ENCODE measurements at regions not wholly inside any gene's neighbourhood (a gene's known extent, or its start where the extent isn't known, plus 50 kb on each side); places are given as distances from the start of the nearest gene placed in this dataset.

GRCh38 chr2:67050622-67051021 lies 346.5 kb upstream of the ETAA1 start:
- peak; percentile 14 for DNase-seq (ENCODE audit: low read depth)
- H3K4me3 ChIP-seq (ENCODE audit: low read depth, low read length) = no peak overlapping the region
- TF ChIP-seq, protein P1, sequence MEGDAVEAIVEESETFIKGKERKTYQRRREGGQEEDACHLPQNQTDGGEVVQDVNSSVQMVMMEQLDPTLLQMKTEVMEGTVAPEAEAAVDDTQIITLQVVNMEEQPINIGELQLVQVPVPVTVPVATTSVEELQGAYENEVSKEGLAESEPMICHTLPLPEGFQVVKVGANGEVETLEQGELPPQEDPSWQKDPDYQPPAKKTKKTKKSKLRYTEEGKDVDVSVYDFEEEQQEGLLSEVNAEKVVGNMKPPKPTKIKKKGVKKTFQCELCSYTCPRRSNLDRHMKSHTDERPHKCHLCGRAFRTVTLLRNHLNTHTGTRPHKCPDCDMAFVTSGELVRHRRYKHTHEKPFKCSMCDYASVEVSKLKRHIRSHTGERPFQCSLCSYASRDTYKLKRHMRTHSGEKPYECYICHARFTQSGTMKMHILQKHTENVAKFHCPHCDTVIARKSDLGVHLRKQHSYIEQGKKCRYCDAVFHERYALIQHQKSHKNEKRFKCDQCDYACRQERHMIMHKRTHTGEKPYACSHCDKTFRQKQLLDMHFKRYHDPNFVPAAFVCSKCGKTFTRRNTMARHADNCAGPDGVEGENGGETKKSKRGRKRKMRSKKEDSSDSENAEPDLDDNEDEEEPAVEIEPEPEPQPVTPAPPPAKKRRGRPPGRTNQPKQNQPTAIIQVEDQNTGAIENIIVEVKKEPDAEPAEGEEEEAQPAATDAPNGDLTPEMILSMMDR (IDR thresholded peaks at IDR 0.05; ENCODE audit: insufficient read depth, low read length) = no peak

- no peak for DNase-seq (ENCODE audit: low read depth)
- TF ChIP-seq, protein P1 (IDR thresholded peaks at IDR 0.05; ENCODE audit: insufficient read depth, low read length) = no peak
Observed at GRCh38 chr2:67054728-67055127, 342.4 kb upstream of the ETAA1 start.

DNA sequence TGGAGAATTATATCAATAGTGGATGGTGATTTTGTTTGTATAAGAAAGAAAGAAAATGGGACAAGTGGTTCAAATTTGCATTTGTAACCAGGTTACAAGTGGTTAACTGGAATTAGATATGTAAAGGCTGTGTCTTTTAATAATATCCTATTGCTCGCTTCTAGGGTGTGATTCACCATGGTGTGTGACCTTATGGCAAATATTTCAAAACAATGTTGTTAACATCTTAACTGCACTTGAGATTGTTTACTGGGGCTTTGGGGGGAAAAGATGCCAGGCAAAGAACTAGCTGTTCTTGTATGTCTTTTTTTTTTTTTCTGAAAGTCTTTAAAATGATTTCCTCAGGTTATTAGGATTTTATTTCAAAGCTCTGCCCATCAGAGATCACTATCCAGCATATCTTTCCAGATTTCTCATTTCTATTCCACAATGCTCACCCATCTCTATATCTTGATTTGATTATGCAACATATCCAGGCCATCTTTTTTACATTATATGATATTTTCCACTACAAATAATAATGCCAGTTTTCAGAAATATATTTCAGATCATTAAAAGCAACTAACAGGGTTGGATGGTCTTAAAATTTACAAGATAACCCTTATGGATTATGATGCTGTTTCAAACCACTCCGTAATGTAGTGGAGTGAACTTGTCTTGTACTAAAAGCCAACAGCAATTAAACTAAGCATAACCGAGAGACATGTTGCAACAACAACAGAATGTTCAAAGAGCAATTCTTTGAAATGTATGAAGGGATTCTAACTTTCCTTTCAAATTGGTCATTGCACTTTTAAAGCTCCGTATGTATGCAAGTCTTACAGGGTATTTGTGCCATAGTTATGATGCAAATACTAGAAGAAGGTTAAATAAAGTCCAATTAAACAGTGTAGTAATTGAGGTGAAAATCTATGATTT lies 341.5 kb upstream of the ETAA1 start:
- no peak for DNase-seq (ENCODE audit: low read depth)
- TF ChIP-seq, protein P1 (IDR thresholded peaks at IDR 0.05; ENCODE audit: insufficient read depth, low read length) = no peak
- H3K4me3 ChIP-seq (ENCODE audit: low read depth, low read length) = no peak overlapping the region

More at GRCh38 chr2:67054728-67055127, 342.4 kb upstream of the ETAA1 start:
- no peak overlapping the region for H3K4me3 ChIP-seq (ENCODE audit: low read depth, low read length)

DNA sequence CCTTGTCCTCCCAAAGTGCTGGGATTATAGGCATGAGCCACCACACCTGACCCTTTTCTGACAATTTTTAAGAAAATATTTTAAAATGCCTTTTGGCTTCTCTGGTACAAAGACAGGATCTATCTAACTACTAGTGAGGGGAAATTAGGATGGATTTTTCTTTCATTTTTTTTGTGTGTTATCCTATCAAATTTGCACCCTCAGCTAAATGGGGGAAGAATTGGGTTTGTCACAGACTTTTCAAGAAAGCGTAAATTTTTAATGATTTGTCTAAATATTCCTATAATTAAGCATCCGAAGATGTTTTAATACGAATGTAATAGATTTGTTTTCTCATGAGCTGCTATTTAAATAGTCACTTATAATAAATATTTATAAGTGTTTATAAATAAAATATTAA lies 340.0 kb upstream of the ETAA1 start:
- TF ChIP-seq, protein P1 (IDR thresholded peaks at IDR 0.05; ENCODE audit: insufficient read depth, low read length) = no peak
- H3K4me3 ChIP-seq (ENCODE audit: low read depth, low read length) = no peak overlapping the region
- DNase-seq (ENCODE audit: low read depth) = no peak

- TF ChIP-seq, protein P1 (IDR thresholded peaks at IDR 0.05; ENCODE audit: insufficient read depth, low read length) = no peak
- H3K4me3 ChIP-seq (ENCODE audit: low read depth, low read length) = no peak overlapping the region
- DNase-seq (ENCODE audit: low read depth) = peak; percentile 70
Observed at GRCh38 chr2:67057901-67058703, 339.0 kb upstream of the ETAA1 start.

- H3K4me3 ChIP-seq (ENCODE audit: low read depth, low read length) = no peak overlapping the region
- TF ChIP-seq, protein P1 (IDR thresholded peaks at IDR 0.05; ENCODE audit: insufficient read depth, low read length) = no peak
- peak; percentile 36 for DNase-seq (ENCODE audit: low read depth)
Observed at GRCh38 chr2:67065046-67065445, 332.1 kb upstream of the ETAA1 start.
